ENCODE measurements at regions not wholly inside any gene's neighbourhood (a gene's known extent, or its start where the extent isn't known, plus 50 kb on each side); places are given as distances from the start of the nearest gene placed in this dataset.

- H3K23me2 ChIP-seq (ENCODE audit: insufficient read length, low read depth, low read length, poor library complexity, severe bottlenecking), result no peaks in the 10 kb centered on the region
- no peak overlapping the region for H3K27ac Mint-ChIP-seq
- H3K18ac ChIP-seq (ENCODE audit: insufficient read length, low read depth, low read length), result no peak overlapping the region
- no peaks in the 10 kb centered on the region for H4K20me1 ChIP-seq (ENCODE audit: control insufficient read depth, insufficient read depth, insufficient read length)
- no peak overlapping the region for H2BK15ac ChIP-seq (ENCODE audit: low read depth, low read length)
- H3K27me3 Mint-ChIP-seq (ENCODE audit: low read depth), result peaks cover 3% of the 10 kb centered on the region
- H3K14ac ChIP-seq (ENCODE audit: insufficient read depth, low read length), result no peak overlapping the region
- no peak overlapping the region for H3K23ac ChIP-seq (ENCODE audit: insufficient read length, low read depth, low read length)
- no peak overlapping the region for H2AK5ac ChIP-seq (ENCODE audit: insufficient read length, low read length)
- no peak overlapping the region for H2BK12ac ChIP-seq (ENCODE audit: insufficient read length, low read depth, low read length)
- no peaks in the 10 kb centered on the region for H3K9me3 ChIP-seq (ENCODE audit: control insufficient read depth, low read depth, low read length)
- H2AFZ ChIP-seq (ENCODE audit: low read length), result no peak overlapping the region
- H3K9me3 Mint-ChIP-seq, result 0 out of 5 replicates have a peak, but pooled peaks cover 0 to 2% of the 10 kb centered on the region in 2 experiments
- no peak overlapping the region for H2BK20ac ChIP-seq (ENCODE audit: low read depth, low read length, poor library complexity, severe bottlenecking)
- no peaks in the 10 kb centered on the region for H3K79me1 ChIP-seq (ENCODE audit: insufficient read depth, low read depth, low read length, poor library complexity, severe bottlenecking)
- H3K36me3 Mint-ChIP-seq (ENCODE audit: insufficient read depth in 1 of 3, low read depth in 3 of 3), result no peaks in the 10 kb centered on the region; a peak in 1 of 7 replicates
- no peak overlapping the region for H3K4ac ChIP-seq (ENCODE audit: low read depth, low read length)
- no peak overlapping the region for H3K9ac ChIP-seq (ENCODE audit: extremely low read depth, insufficient read length, low read length)
- H3K4me3 Mint-ChIP-seq, result no peak overlapping the region
- WGBS (ENCODE audit: extremely low coverage, insufficient read length, low lambda C conversion rate), result no CpG with 5 or more reads among the region's 7 CpGs
- H3K27me3 ChIP-seq (ENCODE audit: insufficient read depth, low read length), result no peaks in the 10 kb centered on the region
- no peaks in the 10 kb centered on the region for H3K4me1 ChIP-seq (ENCODE audit: insufficient read depth, low read length)
- H3T11ph ChIP-seq (ENCODE audit: low read length), result no peak overlapping the region
- no peak overlapping the region for H2BK120ac ChIP-seq (ENCODE audit: low read depth, low read length, poor library complexity, severe bottlenecking)
- no peak overlapping the region for H4K8ac ChIP-seq (replicated peaks; ENCODE audit: insufficient read length, low read depth, low read length)
- TF ChIP-seq CTCF (conservative IDR thresholded peaks at IDR 0.05), result no peak
- H4K5ac ChIP-seq (ENCODE audit: insufficient read length, low read depth, low read length), result no peak overlapping the region
- H3K56ac ChIP-seq (ENCODE audit: insufficient read length, low read depth, low read length), result no peak overlapping the region
- H3K4me2 ChIP-seq (ENCODE audit: insufficient read depth, insufficient read length, low read length), result no peak overlapping the region
- no peak overlapping the region for H4K91ac ChIP-seq (ENCODE audit: insufficient read length, low read depth, low read length)
- H3K27ac ChIP-seq (ENCODE audit: insufficient read length, low read depth, low read length), result no peak overlapping the region
- DNase-seq, result no peak
- H3K79me2 ChIP-seq (ENCODE audit: insufficient read depth, low read length), result no peaks in the 10 kb centered on the region
- peaks cover 6 to 12% of the 10 kb centered on the region in 2 experiments for H3K4me1 Mint-ChIP-seq
- no peak overlapping the region for H2BK5ac ChIP-seq (ENCODE audit: insufficient read length, low read length)
Observed at GRCh38 chr6:87925373-87926060, 122.1 kb upstream of the SPACA1 start.
